ENCODE measurements at regions not wholly inside any gene's neighbourhood (a gene's known extent, or its start where the extent isn't known, plus 50 kb on each side); places are given as distances from the start of the nearest gene placed in this dataset.

DNA sequence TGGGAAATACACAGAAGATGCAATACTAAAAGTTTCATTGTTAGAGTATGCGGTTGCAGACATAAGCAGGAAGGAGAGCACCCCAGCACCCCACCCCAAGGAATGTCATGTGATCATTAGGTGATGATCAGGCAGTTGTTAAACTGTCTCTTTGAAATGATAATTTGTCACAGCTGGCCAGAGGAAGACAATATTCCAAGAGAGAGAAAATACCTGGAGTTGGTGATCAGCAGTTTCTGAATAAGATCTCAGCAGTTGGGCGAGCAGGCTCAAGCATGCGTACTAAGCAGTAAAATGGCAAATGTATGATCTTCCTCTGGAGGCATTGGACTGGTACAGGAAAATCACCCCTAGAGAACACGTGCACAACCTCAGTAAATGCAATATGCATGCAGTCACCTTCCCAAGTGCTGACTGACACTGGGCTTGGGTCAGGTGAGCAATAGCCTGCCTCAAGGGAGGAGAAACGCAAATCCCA lies 250.1 kb upstream of the MBL2 start:
- no peak overlapping the region for H3K27ac ChIP-seq (ENCODE audit: low read depth, low read length, poor library complexity, severe bottlenecking)
- no peaks in the 10 kb centered on the region for H3K4me1 ChIP-seq (ENCODE audit: insufficient read depth, low read length, severe bottlenecking)
- H3K79me2 ChIP-seq (ENCODE audit: insufficient read depth, low read length), result no peaks in the 10 kb centered on the region
- H2AFZ ChIP-seq (ENCODE audit: low read length), result no peak overlapping the region
- no peaks in the 10 kb centered on the region for H3K9me2 ChIP-seq (ENCODE audit: low read depth, low read length)
- H3K9ac ChIP-seq (ENCODE audit: low read length), result no peak overlapping the region
- no peaks in the 10 kb centered on the region for H3F3A ChIP-seq (ENCODE audit: insufficient read depth, low read length)
- H4K20me1 ChIP-seq (ENCODE audit: insufficient read depth, low read length), result no peaks in the 10 kb centered on the region
- H3K9me3 ChIP-seq (ENCODE audit: low read length), result no peaks in the 10 kb centered on the region
- TF ChIP-seq, protein P1, sequence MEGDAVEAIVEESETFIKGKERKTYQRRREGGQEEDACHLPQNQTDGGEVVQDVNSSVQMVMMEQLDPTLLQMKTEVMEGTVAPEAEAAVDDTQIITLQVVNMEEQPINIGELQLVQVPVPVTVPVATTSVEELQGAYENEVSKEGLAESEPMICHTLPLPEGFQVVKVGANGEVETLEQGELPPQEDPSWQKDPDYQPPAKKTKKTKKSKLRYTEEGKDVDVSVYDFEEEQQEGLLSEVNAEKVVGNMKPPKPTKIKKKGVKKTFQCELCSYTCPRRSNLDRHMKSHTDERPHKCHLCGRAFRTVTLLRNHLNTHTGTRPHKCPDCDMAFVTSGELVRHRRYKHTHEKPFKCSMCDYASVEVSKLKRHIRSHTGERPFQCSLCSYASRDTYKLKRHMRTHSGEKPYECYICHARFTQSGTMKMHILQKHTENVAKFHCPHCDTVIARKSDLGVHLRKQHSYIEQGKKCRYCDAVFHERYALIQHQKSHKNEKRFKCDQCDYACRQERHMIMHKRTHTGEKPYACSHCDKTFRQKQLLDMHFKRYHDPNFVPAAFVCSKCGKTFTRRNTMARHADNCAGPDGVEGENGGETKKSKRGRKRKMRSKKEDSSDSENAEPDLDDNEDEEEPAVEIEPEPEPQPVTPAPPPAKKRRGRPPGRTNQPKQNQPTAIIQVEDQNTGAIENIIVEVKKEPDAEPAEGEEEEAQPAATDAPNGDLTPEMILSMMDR (IDR thresholded peaks at IDR 0.05; ENCODE audit: low read length), result no peak
- no peak for TF ChIP-seq EZH2 (IDR thresholded peaks at IDR 0.05; ENCODE audit: borderline replicate concordance, low read length)
- no peak overlapping the region for H3K4me2 ChIP-seq (ENCODE audit: low read length)
- no peaks in the 10 kb centered on the region for H3K36me3 ChIP-seq (ENCODE audit: insufficient read depth, low read length)
- no peaks in the 10 kb centered on the region for H3K27me3 ChIP-seq (ENCODE audit: insufficient read depth, low read length)
- H3K4me3 ChIP-seq (ENCODE audit: low read depth, low read length, poor library complexity, severe bottlenecking), result no peak overlapping the region

DNA sequence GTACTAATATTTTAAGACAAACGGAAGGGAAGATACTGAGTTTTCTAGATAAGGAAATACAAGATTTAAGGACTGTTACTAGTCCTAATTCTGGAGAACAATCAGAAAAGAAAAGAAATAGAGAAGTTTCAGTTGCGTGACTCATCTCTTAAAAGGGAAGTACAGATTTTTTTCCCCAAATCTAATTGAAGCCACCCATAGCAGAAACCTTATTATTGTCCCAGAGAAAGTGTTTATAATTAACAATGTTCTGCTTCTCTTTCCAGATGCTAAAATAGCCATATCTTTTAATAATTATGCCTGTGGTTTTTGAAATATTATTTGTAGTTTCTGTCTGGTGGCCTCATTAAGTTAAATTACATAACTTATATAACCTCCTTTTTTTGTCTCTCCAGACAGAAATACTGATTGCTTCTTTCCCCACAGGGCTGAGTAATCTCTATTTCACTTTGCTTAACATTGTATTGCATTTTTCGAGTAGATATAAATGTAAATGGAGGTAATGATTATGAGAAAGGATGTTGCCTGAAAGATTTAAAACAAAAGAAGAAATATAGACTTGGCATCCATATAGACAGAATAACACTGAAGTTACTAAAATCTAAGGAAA lies 240.7 kb upstream of the MBL2 start:
- no peak overlapping the region for H3K4me2 ChIP-seq (ENCODE audit: low read length)
- H3K36me3 ChIP-seq (ENCODE audit: insufficient read depth, low read length), result no peaks in the 10 kb centered on the region
- no peak overlapping the region for H3K4me3 ChIP-seq (ENCODE audit: low read depth, low read length, poor library complexity, severe bottlenecking)
- no peaks in the 10 kb centered on the region for H3K79me2 ChIP-seq (ENCODE audit: insufficient read depth, low read length)
- no peak overlapping the region for H2AFZ ChIP-seq (ENCODE audit: low read length)
- H3K27ac ChIP-seq (ENCODE audit: low read depth, low read length, poor library complexity, severe bottlenecking), result no peak overlapping the region
- no peaks in the 10 kb centered on the region for H3K9me3 ChIP-seq (ENCODE audit: low read length)
- no peaks in the 10 kb centered on the region for H3K27me3 ChIP-seq (ENCODE audit: insufficient read depth, low read length)
- no peaks in the 10 kb centered on the region for H3F3A ChIP-seq (ENCODE audit: insufficient read depth, low read length)
- no peaks in the 10 kb centered on the region for H3K4me1 ChIP-seq (ENCODE audit: insufficient read depth, low read length, severe bottlenecking)
- H3K9me2 ChIP-seq (ENCODE audit: low read depth, low read length), result no peaks in the 10 kb centered on the region
- TF ChIP-seq, protein P1 (IDR thresholded peaks at IDR 0.05; ENCODE audit: low read length), result no peak
- no peak for TF ChIP-seq EZH2 (IDR thresholded peaks at IDR 0.05; ENCODE audit: borderline replicate concordance, low read length)
- H3K9ac ChIP-seq (ENCODE audit: low read length), result no peak overlapping the region
- H4K20me1 ChIP-seq (ENCODE audit: insufficient read depth, low read length), result no peaks in the 10 kb centered on the region

DNA sequence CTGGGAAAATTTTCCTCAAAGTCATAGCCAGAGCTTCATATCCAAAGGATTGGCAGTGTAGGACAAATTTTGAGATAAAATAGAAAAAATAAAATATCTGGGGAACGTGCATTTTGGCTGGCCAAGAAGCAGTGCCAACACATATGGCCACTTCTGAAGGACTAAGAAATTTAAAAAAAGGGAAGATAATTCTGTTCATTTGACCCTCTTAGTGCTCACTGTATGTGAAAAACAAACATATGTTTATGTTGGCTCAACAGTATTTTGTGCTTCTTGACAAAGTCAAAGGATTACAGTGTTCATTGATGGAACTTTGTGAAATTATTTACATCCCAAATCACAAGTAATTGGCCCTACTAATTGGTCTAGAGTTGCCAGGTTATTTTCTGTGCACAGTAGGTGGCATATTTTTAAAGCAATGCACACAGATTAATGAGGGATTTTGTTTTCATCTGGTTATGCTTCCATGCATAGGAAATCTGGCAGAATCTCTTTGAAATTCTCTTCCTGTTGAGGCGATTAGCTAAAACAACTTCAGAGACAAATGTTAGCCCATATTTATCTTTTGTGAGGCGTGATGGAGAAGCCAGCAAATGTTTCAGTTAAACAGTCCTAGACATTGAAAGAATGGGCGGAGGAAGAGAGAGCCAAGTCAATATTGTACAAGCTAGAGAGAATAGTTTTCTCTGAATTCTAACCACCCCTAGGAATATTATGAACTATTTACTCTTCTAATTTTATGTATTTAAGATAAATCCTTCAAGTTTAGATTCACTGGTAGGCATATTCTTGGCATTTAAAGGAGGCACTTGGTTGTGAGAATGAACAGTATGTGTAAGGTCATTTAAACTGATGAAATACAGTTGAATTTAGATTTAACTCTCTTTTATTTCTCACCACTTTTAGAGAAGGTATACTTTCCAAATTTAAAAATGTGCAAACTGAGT lies 237.7 kb upstream of the MBL2 start:
- TF ChIP-seq, protein P1 (IDR thresholded peaks at IDR 0.05; ENCODE audit: low read length), result no peak
- TF ChIP-seq EZH2 (IDR thresholded peaks at IDR 0.05; ENCODE audit: borderline replicate concordance, low read length), result no peak
- Histone ChIP-seq H3K4me2 (ENCODE audit: low read length) (no peak overlapping the region), H3K4me3 (ENCODE audit: low read depth, low read length, poor library complexity, severe bottlenecking) (no peak overlapping the region), H3F3A (ENCODE audit: insufficient read depth, low read length) (no peaks in the 10 kb centered on the region), H3K9me3 (ENCODE audit: low read length) (no peaks in the 10 kb centered on the region), H3K79me2 (ENCODE audit: insufficient read depth, low read length) (no peaks in the 10 kb centered on the region), H3K4me1 (ENCODE audit: insufficient read depth, low read length, severe bottlenecking) (no peaks in the 10 kb centered on the region), H3K27ac (ENCODE audit: low read depth, low read length, poor library complexity, severe bottlenecking) (no peak overlapping the region), H3K9me2 (ENCODE audit: low read depth, low read length) (no peaks in the 10 kb centered on the region), H3K27me3 (ENCODE audit: insufficient read depth, low read length) (no peaks in the 10 kb centered on the region), H2AFZ (ENCODE audit: low read length) (no peak overlapping the region), H4K20me1 (ENCODE audit: insufficient read depth, low read length) (no peaks in the 10 kb centered on the region), H3K36me3 (ENCODE audit: insufficient read depth, low read length) (no peaks in the 10 kb centered on the region), H3K9ac (ENCODE audit: low read length) (no peak overlapping the region)

All from OCI-LY1 (cell line).